Tibial artery (tissue), 4 donors: ENCODE measurements at regions not wholly inside any gene's neighbourhood (a gene's known extent, or its start where the extent isn't known, plus 50 kb on each side); places are given as distances from the start of the nearest gene placed in this dataset.

Experiments used
- DNase-seq, 2 donors: peaks; one replicate each; pipeline ENCODE4 v3.0.0-alpha.2; 2019
- H3K27ac ChIP-seq, 2 donors: fragments of 200-600 bp; sonication (generic) in 1 of 2; 1 replicate in 1 of 2; 2 replicates in 1 of 2; pipeline ENCODE4 v1.5.1; 2018 to 2019; ENCODE audit warnings: mild to moderate bottlenecking in 1 of 2
- H3K27me3 ChIP-seq, 2 donors: fragments of 200-600 bp; sonication (generic) in 1 of 2; one replicate each; pipeline versions ENCODE4 v1.5.1 to v1.6.0; 2016 to 2019
- H3K36me3 ChIP-seq, 3 donors: fragments of 200-600 bp; sonication (generic) in 2 of 3; one replicate each; pipeline ENCODE4 v1.5.1; 2016 to 2019; ENCODE audit warnings: mild to moderate bottlenecking in 2 of 3
- H3K4me1 ChIP-seq, 4 donors: fragments of 200-600 bp; sonication (generic) in 2 of 4; 1 replicate in 3 of 4; 2 replicates in 1 of 4; pipeline ENCODE4 v1.5.1; 2016 to 2019
- H3K4me3 ChIP-seq, 2 donors: fragments of 200-600 bp; sonication (generic) in 1 of 2; 1 replicate in 1 of 2; 2 replicates in 1 of 2; pipeline ENCODE4 v1.5.1; 2018 to 2019; ENCODE audit warnings: mild to moderate bottlenecking in 2 of 2
- H3K9me3 ChIP-seq, 3 donors: fragments of 200-600 bp; sonication (generic) in 1 of 3; one replicate each; pipeline ENCODE4 v1.5.1; 2016 to 2019
- intact Hi-C: fragments of 100-400 bp; cut with DNase I; formaldehyde crosslinking; loops from one replicate; pipeline ENCODE4 v1.15.0; 2023; ENCODE audit warnings: low total_unique reads
- TF ChIP-seq, protein P1 (sequence below), 2 experiments: fragments of 200-600 bp in 1 of 2; fragments of 450-650 bp in 1 of 2; IDR thresholded peaks; one replicate each; pipeline ENCODE4 v1.5.1; 2017 to 2019; ENCODE audit warnings: antibody characterized with exemption in 2 of 2, mild to moderate bottlenecking in 1 of 2, moderate library complexity in 1 of 2

DNA sequence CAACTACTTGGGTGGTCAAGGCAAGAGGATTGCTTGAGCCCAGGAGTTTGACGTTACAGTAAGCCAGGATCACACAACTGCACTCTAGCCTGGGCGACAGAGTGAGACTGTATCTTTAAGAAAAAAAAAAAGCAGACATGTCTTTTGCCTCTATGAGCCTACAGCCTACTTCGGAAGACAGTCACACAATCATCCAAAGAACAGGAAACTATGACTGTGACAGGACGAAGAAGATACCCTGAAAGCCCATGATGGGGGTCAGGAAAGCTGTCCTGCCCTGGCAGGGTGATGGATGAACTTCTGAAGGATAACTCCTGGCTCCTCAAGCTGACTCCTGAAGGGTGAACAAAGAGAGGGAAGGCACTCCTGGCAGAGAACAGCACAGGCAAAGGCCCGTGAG, 251.7 kb upstream of the SIX2 start:
- no peak overlapping the region for H3K4me3 ChIP-seq
- H3K27ac ChIP-seq, result no peak overlapping the region
- H3K27me3 ChIP-seq, result no peaks in the 10 kb centered on the region
- intact Hi-C loops, result no loop called here
- H3K36me3 ChIP-seq, result no peaks in the 10 kb centered on the region
- H3K9me3 ChIP-seq, result no peaks in the 10 kb centered on the region
- TF ChIP-seq, protein P1, sequence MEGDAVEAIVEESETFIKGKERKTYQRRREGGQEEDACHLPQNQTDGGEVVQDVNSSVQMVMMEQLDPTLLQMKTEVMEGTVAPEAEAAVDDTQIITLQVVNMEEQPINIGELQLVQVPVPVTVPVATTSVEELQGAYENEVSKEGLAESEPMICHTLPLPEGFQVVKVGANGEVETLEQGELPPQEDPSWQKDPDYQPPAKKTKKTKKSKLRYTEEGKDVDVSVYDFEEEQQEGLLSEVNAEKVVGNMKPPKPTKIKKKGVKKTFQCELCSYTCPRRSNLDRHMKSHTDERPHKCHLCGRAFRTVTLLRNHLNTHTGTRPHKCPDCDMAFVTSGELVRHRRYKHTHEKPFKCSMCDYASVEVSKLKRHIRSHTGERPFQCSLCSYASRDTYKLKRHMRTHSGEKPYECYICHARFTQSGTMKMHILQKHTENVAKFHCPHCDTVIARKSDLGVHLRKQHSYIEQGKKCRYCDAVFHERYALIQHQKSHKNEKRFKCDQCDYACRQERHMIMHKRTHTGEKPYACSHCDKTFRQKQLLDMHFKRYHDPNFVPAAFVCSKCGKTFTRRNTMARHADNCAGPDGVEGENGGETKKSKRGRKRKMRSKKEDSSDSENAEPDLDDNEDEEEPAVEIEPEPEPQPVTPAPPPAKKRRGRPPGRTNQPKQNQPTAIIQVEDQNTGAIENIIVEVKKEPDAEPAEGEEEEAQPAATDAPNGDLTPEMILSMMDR (IDR thresholded peaks at IDR 0.05), result no peak
- peaks cover 0 to 42% (median 31%) of the 10 kb centered on the region in 4 donors for H3K4me1 ChIP-seq
- no peak for DNase-seq

DNA sequence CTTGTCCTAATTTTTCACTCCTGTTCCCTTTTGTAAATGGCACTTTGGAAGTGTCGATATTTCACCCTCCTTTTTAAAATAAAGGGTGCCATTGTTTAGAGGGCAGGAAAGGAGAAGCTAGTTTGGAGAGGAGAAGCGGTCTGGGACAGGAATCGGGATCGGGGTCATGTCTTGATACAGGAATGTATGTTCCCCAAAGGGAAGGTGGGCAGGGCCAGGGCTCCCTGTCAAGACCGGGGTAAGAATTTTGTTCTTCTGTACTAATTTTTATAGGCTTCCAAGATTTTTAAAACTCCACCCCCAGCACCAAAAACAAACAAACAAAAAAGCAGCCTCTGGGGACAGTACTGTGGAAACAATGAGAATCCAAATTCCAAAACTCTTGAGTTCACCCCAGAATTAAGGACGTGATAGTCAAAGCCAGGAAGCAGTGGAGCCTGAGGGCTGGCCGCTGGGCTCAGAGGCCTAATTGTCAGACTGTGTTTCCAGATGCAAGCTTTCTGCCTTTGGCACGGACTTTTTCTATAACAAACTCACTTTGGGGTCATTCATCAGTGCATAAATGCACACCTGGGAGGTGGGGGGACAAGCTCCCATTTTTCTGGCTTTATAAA, 250.4 kb upstream of the SIX2 start:
- Histone ChIP-seq H3K27me3 (no peaks in the 10 kb centered on the region), H3K4me3 (no peak overlapping the region), H3K36me3 (no peaks in the 10 kb centered on the region), H3K27ac (peak overlapping the region; percentile 52 to 87), H3K4me1 (peaks cover 0 to 54% (median 43%) of the 10 kb centered on the region in 4 donors), H3K9me3 (no peaks in the 10 kb centered on the region)
- no peak for DNase-seq
- TF ChIP-seq, protein P1 (IDR thresholded peaks at IDR 0.05), result no peak
- intact Hi-C loops, result no loop called here

DNA sequence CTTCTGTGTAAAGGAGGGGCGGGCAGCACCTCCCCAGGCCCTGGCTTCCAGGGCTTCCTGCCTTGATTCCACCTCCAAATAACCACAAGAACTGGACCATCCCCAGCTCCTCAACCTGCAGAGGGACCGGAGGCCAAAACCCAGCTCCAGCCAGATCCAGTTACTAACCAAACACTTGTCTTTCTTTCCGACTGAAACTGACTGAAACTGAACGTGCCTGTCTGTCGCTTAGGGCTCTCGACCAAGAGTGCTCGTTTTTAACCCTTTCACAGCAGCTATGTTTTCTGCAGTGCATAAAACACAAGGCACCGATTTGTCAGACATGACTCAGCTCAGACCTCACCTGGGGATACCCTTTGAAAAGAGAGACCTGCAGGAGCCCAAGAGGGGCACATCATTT, 249.9 kb upstream of the SIX2 start:
- Histone ChIP-seq H3K27me3 (no peaks in the 10 kb centered on the region), H3K4me3 (no peak overlapping the region), H3K9me3 (no peaks in the 10 kb centered on the region), H3K4me1 (peaks cover 0 to 60% (median 44%) of the 10 kb centered on the region in 4 donors), H3K36me3 (no peaks in the 10 kb centered on the region), H3K27ac (peak overlapping the region; percentile 52 to 87)
- TF ChIP-seq, protein P1 (IDR thresholded peaks at IDR 0.05), result no peak
- intact Hi-C loops, result no loop called here
- DNase-seq, result no peak

DNA sequence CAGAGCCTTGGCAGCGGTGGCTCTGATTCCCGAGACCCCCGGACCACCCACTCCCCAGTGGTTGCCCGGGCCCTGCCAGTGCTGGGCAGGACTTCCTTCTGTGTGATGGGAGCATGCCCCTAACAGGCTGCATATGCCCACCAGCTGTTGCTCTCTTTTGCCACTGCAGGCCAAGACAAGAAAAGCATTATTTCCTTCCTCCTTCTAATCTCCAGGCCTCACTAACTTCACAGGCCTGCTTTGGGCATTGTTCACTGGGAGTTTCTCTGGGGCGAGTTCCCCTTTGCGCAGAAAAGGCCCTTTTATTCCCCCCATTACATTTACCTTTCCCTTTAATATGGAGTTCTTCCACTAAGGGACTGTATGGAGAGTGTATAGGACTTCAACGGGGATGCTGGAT, 249.1 kb upstream of the SIX2 start:
- intact Hi-C loops, result no loop called here

DNA sequence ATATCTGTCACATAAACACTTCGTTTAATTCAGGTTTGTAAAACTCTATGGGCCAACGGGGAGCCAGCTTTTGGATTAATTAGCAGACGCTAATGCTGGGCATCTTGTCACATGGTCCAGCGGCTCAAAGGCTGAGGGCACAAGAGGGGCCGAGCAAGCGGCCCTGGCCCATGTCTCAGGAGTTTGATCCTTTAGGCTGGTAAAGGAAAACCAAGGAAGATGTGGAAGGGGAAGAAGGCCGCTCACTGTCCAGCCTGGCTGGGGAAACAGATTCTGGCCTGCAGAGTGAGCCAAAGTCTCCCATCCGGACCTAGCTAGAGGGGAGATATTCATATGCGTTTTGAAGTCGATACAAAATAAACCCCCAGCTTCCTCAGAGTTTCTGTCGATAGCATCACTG, 248.6 kb upstream of the SIX2 start:
- TF ChIP-seq, protein P1 (IDR thresholded peaks at IDR 0.05), result no peak
- H3K9me3 ChIP-seq, result no peaks in the 10 kb centered on the region
- H3K36me3 ChIP-seq, result no peaks in the 10 kb centered on the region
- no peak for DNase-seq
- peak overlapping the region; percentile 52 to 87 for H3K27ac ChIP-seq
- H3K4me3 ChIP-seq, result no peak overlapping the region
- intact Hi-C loops, result no loop called here
- H3K4me1 ChIP-seq, result peaks cover 0 to 64% (median 46%) of the 10 kb centered on the region in 4 donors
- no peaks in the 10 kb centered on the region for H3K27me3 ChIP-seq

More for the DNA sequence above, 249.1 kb upstream of the SIX2 start:
- no peak overlapping the region for H3K4me3 ChIP-seq
- no peak for DNase-seq
- H3K27me3 ChIP-seq, result no peaks in the 10 kb centered on the region
- H3K4me1 ChIP-seq, result peaks cover 0 to 64% (median 46%) of the 10 kb centered on the region in 4 donors
- TF ChIP-seq, protein P1 (IDR thresholded peaks at IDR 0.05), result no peak
- H3K36me3 ChIP-seq, result no peaks in the 10 kb centered on the region
- H3K9me3 ChIP-seq, result no peaks in the 10 kb centered on the region
- peak overlapping the region; percentile 52 to 87 for H3K27ac ChIP-seq
